22Rv1 (cell line): ENCODE measurements at regions not wholly inside any gene's neighbourhood (a gene's known extent, or its start where the extent isn't known, plus 50 kb on each side); places are given as distances from the start of the nearest gene placed in this dataset.

Experiments used
- CTCF ChIP-seq: fragments of 450-650 bp; IDR thresholded peaks from 2 replicates; pipeline ENCODE4 v1.5.1; 2017; ENCODE audit warnings: mild to moderate bottlenecking
- ZFX ChIP-seq: fragments of 450-650 bp; IDR thresholded peaks from 2 replicates; pipeline ENCODE4 v1.6.1; 2017; ENCODE audit warnings: antibody characterized with exemption, borderline replicate concordance

- TF ChIP-seq CTCF (no peak), ZFX (no peak)
Measured at GRCh38 chr4:181982856-181983255, 260.3 kb upstream of the TENM3 start.
